Ovary (tissue), 7 donors: ENCODE measurements at regions not wholly inside any gene's neighbourhood (a gene's known extent, or its start where the extent isn't known, plus 50 kb on each side); places are given as distances from the start of the nearest gene placed in this dataset.

Source experiments
- DNase-seq, 5 donors: peaks; one replicate each; pipeline ENCODE4 v3.0.0-alpha.2; 2019 to 2020
- H3K27ac ChIP-seq, 2 donors: fragments of 200-600 bp; one replicate each; pipeline versions ENCODE4 v1.5.1 to v1.8.0; 2019 to 2022
- H3K27me3 ChIP-seq: fragments of 200-600 bp; one replicate; pipeline ENCODE4 v1.8.0; 2022
- H3K36me3 ChIP-seq: fragments of 200-600 bp; sonication (generic); one replicate; pipeline ENCODE4 v1.5.1; 2019
- H3K4me1 ChIP-seq: one replicate; pipeline ENCODE4 v1.8.1; 2013; ENCODE audit warnings: mild to moderate bottlenecking, moderate library complexity; ENCODE audit not compliant: insufficient read depth
- H3K4me3 ChIP-seq: fragments of 200-600 bp; sonication (generic); one replicate; pipeline ENCODE4 v1.5.1; 2017
- H3K9me3 ChIP-seq, 2 donors: fragments of 200-600 bp in 1 of 2; sonication (generic) in 1 of 2; one replicate each; pipeline versions ENCODE4 v1.5.1 to v1.8.1; 2013 to 2019; ENCODE audit warnings: mild to moderate bottlenecking in 1 of 2, moderate library complexity in 1 of 2
- EP300 ChIP-seq: sonication (generic); formaldehyde crosslinking; IDR thresholded peaks from one replicate; pipeline ENCODE4 v1.6.1; 2017; ENCODE audit warnings: antibody characterized with exemption
- POLR2A ChIP-seq: fragments of 450-650 bp; IDR thresholded peaks from one replicate; pipeline ENCODE4 v1.6.1; 2017; ENCODE audit warnings: antibody characterized with exemption, mild to moderate bottlenecking, moderate library complexity
- WGBS, 3 donors: extraction: QIAGEN DNeasy Blood & Tissue Kit in 1 of 3; methylation state at CpG; one replicate each; pipeline versions ENCODE4 v1.1.5 to v1.1.7; 2013 to 2017; 5-methylcytosine and 5-hydroxymethylcytosine counted together
- intact Hi-C, 4 donors: fragments of 100-400 bp; cut with DNase I; formaldehyde crosslinking; loops; one replicate each; pipeline versions ENCODE4 v1.11.0 to v1.15.1; 2022 to 2023
- TF ChIP-seq, protein P1 (sequence below), 3 donors: fragments of 450-650 bp in 2 of 3; fragments of 200-600 bp in 1 of 3; IDR thresholded peaks; one replicate each; pipeline versions ENCODE4 v1.5.1 to v1.8.0; 2016 to 2022; ENCODE audit warnings: antibody characterized with exemption in 3 of 3, mild to moderate bottlenecking in 1 of 3
- donor health status: DM: no; HTN: no; CAD: no; lungs with moderate emphysema.
- donor health status: DM: no; HTN: no; CAD: no.
- donor health status: Bipolar disorder and iron deficiency.
- donor health status: DM: no; HTN: no; CAD: no.
- donor health status: DM: yes; HTN: yes; CAD: no.

DNA sequence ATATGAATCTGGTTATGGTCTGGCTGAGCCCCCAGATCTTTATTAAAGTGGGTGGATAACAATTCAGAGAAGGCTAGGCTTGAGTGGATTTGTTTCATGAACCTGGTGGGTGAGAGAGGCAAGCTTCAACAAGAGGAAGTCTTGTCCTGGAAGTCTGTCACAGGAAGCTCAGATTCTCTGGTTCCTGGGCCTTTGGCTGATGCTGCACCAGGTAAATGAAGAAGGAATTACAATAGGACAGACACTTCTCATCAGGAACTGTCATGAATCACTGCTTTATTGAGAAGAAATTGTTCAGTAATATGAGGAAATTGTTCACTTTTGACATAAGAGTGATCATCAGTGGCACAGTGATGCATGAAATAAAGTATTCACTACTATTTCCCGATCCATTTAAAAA lies 167.6 kb upstream of the ELL2 start:
- no peak overlapping the region for H3K4me3 ChIP-seq
- intact Hi-C loops: no loop called here
- no peaks in the 10 kb centered on the region for H3K9me3 ChIP-seq
- no peaks in the 10 kb centered on the region for H3K36me3 ChIP-seq
- H3K4me1 ChIP-seq: peaks cover 2% of the 10 kb centered on the region
- WGBS, 3 donors: 97 to 99% (median 98%) methylated on average over 1 of the region's 1 CpG
- TF ChIP-seq, protein P1, sequence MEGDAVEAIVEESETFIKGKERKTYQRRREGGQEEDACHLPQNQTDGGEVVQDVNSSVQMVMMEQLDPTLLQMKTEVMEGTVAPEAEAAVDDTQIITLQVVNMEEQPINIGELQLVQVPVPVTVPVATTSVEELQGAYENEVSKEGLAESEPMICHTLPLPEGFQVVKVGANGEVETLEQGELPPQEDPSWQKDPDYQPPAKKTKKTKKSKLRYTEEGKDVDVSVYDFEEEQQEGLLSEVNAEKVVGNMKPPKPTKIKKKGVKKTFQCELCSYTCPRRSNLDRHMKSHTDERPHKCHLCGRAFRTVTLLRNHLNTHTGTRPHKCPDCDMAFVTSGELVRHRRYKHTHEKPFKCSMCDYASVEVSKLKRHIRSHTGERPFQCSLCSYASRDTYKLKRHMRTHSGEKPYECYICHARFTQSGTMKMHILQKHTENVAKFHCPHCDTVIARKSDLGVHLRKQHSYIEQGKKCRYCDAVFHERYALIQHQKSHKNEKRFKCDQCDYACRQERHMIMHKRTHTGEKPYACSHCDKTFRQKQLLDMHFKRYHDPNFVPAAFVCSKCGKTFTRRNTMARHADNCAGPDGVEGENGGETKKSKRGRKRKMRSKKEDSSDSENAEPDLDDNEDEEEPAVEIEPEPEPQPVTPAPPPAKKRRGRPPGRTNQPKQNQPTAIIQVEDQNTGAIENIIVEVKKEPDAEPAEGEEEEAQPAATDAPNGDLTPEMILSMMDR (IDR thresholded peaks at IDR 0.05): no peak
- no peak for TF ChIP-seq EP300
- no peak for TF ChIP-seq POLR2A
- no peak overlapping the region for H3K27ac ChIP-seq
- no peak for DNase-seq
- H3K27me3 ChIP-seq: no peaks in the 10 kb centered on the region

DNA sequence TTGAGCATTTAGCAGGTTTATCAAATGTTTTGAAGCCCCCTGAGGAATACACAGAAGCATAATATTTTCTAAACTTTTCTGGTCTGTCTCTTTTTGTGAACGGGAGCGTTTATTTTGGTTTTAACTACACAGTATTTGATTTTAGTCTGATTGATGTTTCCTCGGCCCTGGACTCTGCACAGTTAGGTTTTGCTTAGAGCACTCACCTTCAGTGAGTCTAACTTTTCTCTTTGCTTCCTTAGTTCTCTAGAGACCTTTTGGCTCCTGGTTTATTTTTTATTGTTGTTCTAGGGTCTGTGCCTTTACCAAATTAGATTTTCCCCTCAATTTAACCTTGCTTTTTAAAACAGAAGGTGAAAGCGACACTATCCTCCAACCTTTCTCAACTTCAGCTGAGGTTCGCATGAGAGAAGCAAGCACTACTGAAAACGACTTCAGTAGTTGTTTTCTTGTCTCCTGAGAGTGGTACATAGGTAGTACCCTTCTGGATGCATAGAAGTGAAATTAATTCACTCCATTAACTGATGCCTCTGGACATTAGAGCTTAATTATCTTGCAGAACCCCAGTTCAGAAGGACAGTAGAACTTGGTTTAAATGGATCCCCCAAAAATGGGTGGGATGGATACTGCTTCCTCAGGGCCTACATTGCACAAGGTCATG lies 166.7 kb upstream of the ELL2 start:
- H3K4me3 ChIP-seq: no peak overlapping the region

DNA sequence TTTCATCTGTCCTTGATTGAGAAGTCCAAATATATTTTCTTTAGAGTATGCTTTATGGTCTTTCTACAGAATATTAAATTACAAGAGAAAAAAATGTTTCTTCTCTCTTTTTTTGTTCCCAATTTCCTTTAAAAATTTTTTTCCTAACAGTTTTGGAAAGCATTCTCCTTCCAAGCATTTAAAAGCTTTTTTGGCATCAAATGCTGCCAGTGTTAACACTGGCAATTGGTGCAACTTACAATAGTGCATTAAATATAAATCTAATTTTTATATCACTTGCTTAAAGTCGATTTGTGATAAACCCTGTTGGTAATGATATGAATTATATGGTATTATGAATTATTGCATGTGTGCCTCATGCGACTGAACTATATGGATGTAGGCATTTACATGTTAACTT lies 165.9 kb upstream of the ELL2 start:
- Histone ChIP-seq H3K27me3 (no peaks in the 10 kb centered on the region), H3K27ac (no peak overlapping the region), H3K4me1 (peaks cover 2% of the 10 kb centered on the region), H3K36me3 (no peaks in the 10 kb centered on the region), H3K9me3 (no peaks in the 10 kb centered on the region), H3K4me3 (no peak overlapping the region)
- WGBS, 3 donors: 13 to 32% (median 19%) methylated on average over 2 of the region's 2 CpGs
- DNase-seq: no peak
- intact Hi-C loops: no loop called here
- TF ChIP-seq, protein P1 (IDR thresholded peaks at IDR 0.05): no peak

More for the DNA sequence above, 166.7 kb upstream of the ELL2 start:
- intact Hi-C loops: no loop called here
- DNase-seq: no peak
- no peak for TF ChIP-seq POLR2A
- TF ChIP-seq EP300: no peak
- TF ChIP-seq, protein P1 (IDR thresholded peaks at IDR 0.05): no peak
- H3K4me1 ChIP-seq: peaks cover 2% of the 10 kb centered on the region
- H3K27me3 ChIP-seq: no peaks in the 10 kb centered on the region
- no peaks in the 10 kb centered on the region for H3K9me3 ChIP-seq
- 29 to 51% (median 37%) methylated on average over 6 of the region's 6 CpGs for WGBS, 3 donors
- no peak overlapping the region for H3K27ac ChIP-seq
- H3K36me3 ChIP-seq: no peaks in the 10 kb centered on the region

DNA sequence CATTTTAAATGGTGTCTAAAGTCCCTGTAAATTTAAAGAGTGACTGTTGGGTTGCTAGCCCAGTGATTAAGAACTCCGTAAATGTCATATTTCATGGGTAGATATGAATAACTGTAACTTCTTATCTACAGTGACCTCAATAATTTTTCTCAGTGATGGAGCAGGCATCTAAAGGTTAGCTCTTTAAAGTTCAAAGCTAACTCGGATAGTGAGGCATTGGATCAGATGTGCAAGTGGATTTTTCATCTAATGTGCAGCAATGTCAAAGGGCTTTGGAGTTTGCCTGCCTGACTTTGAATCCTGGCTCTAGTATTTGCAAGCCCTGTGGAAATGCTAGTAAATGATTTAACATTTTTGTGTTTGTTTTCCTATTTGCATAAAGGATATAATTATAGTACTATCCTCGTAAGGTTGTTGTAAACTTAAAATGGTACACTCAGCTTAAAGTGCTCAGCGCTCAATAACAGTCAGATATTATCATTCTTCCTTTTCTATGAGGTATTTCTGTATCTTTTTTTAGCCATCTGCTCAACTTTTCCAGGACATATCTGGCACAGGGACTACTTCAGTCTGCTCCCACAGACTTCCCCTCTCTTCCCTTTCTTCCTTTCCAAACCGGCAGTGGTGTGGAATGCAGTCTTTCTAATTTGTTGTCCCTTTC lies 163.7 kb upstream of the ELL2 start:
- Histone ChIP-seq H3K36me3 (no peaks in the 10 kb centered on the region), H3K27me3 (no peaks in the 10 kb centered on the region), H3K9me3 (no peaks in the 10 kb centered on the region), H3K4me3 (no peak overlapping the region), H3K27ac (no peak overlapping the region), H3K4me1 (peaks cover 2% of the 10 kb centered on the region)
- no peak for TF ChIP-seq POLR2A
- TF ChIP-seq EP300: no peak
- TF ChIP-seq, protein P1 (IDR thresholded peaks at IDR 0.05): no peak
- 23 to 27% (median 27%) methylated on average over 5 of the region's 5 CpGs for WGBS, 3 donors
- no peak for DNase-seq
- intact Hi-C loops: no loop called here
